NCI-H526 (cell line): ENCODE measurements at regions not wholly inside any gene's neighbourhood (a gene's known extent, or its start where the extent isn't known, plus 50 kb on each side); places are given as distances from the start of the nearest gene placed in this dataset.
"Not testable (repeated sequence)": the region's sequence is repeated elsewhere in the genome, so short reads cannot be mapped to it uniquely, and the experiment has no call there.

Experiments used
- DNase-seq, 2 experiments: peaks; one replicate each; lab custom pipeline; 2025; lab: John Stamatoyannopoulos, UW

DNA sequence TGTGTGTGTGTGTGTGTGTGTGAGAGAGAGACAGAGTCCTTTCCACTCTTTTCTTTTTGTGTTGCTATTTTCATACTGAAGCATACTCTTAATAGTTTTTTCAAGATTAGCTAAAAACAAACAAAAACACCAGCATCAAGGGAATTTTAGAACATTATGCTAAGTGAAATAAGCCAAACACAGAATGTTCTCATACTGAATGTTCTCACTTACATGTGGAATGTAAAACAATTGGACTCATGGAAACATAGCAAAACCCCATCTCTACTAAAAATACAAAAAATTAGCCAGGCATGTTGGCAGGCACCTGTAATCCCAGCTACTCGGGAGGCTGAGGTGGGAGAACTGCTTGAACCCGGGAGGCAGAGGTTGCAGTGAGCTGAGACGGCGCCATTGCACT, 193.4 kb downstream of the XPNPEP1 start:
- not testable (repeated sequence) for DNase-seq

DNA sequence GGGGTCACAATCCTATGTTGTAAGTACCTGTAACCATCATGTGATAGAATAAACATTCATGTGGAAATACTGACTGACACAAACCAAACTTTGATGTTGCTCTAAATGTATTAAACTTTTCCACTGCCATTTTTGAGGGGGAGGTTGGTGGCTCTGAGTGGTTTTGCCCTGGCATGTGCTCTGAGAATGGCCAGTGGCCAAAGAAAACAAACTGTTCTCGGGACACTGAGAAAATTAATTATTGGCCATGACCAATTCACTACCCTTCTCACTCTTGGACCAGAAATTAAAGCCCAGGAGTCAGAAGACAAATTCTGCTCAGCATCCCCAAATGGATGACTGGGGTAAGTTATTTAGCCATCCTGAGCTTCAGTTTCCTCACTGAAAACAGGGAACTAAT, 195.9 kb downstream of the XPNPEP1 start:
- no peak for DNase-seq

DNA sequence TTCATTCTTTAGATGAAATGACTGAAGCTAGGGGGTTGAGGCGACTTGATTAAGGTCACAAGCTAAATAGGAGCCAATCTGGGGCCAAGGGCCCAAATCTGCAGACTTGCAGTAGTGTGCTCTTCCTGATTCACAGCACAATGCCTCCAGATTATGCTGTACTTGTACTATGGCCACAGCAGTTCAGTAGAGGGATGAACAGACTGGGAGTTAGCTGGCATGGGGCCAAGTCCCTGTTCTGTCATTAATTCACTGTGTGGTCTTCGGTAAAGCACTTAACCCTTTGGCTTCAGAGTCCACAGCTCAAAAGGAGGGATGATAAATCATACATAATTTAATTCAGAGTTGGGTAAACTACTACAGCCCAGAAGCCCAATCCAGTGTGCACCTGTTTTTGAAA, 196.8 kb downstream of the XPNPEP1 start:
- DNase-seq, result no peak

DNA sequence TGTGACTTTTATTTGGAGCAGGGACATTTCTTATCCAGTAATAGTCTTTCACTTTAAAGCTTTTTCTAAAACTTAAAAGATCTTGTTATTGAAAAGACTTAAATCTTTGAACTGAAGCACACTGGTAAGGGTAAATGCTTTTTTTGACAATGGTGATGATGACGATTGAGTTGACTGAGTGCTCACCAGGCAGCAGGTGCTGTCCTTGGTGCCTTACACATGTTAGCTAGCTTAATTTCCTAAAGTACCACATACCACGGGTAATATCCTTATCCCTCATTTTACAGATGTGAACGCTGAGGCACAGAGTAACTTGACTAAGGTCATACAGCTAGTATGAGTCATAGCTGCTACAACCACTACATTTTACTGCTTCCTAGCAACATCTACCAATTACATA, 200.0 kb downstream of the XPNPEP1 start:
- DNase-seq, result no peak

DNA sequence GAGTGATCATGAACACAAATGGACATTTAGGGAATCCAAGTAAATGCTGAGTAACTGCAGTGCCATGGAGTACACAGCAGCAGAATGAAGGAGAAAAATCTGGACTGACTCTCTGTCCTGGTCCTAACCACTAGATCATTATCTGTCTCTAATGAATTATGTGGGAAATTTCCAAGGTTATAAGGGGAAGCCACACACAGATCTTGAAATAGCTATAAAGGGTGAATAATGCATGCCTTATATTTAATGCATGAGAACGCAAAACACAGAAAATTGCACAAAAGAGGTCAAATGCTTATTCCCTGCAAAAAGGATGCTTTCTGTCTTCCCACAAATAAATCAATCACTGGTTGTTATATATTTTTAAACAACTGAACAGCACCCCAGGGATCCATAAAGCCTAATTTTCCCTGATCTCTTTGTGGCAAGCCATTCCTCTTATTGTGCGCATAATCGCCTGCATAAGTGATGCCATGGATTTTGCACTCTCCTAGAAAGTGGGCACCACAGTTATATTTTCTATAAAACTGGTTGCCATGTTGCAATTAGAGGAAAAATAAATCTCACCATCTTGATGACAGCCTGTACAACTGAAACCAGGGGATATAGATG, 201.8 kb downstream of the XPNPEP1 start:
- no peak for DNase-seq

DNA sequence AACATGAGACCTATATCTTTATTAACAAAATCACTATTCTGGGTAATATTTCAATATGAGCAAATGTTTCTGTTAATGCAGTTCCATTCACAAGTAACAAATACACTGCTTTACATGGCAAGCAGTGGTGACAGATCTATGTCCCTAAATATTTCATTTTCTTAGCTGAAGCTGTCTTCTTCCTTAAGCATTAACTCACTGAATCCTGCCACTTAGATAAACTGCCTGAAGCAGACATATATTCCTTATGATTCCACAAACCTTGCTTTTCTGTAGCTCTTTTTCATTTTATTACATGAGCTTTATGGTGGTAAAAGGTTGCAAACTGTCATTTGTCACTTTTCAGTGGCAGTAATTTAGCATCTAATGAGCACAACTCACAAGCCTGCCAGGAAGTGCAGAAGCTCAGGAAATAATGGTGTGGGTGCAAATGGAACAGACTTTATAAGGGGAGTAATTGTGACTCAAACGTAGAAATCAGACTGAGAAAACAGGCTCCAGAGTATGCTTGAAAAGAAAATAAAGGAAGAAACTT, 217.2 kb downstream of the XPNPEP1 start:
- DNase-seq, result no peak

DNA sequence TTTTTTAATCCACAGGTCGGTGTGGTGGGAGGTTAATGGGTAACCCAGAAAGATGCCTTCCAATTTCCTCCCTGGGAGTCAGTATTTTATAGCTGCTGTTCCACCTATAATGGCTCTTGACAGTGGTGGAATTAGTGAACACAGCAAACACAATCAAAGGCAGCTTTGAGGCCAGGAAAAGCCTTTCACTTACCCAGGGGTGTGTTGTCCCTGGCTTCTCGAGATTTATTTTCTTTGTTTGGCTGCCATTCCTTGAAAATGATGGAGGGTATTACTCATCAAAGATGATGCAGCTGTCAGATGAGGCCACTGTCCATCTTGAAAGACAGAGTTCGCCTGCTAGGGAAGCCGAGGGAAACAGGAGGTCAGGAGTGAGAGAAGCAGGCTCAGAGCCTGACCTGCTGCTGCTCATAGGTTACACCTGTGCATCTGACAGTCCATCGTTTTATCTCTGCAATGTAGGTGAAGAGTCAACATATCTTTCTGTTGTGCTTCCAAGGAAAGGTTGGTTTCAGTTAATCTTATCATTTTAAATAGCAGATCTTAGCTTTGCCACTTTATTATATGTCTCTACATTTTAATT, 221.6 kb downstream of the XPNPEP1 start:
- no peak for DNase-seq

DNA sequence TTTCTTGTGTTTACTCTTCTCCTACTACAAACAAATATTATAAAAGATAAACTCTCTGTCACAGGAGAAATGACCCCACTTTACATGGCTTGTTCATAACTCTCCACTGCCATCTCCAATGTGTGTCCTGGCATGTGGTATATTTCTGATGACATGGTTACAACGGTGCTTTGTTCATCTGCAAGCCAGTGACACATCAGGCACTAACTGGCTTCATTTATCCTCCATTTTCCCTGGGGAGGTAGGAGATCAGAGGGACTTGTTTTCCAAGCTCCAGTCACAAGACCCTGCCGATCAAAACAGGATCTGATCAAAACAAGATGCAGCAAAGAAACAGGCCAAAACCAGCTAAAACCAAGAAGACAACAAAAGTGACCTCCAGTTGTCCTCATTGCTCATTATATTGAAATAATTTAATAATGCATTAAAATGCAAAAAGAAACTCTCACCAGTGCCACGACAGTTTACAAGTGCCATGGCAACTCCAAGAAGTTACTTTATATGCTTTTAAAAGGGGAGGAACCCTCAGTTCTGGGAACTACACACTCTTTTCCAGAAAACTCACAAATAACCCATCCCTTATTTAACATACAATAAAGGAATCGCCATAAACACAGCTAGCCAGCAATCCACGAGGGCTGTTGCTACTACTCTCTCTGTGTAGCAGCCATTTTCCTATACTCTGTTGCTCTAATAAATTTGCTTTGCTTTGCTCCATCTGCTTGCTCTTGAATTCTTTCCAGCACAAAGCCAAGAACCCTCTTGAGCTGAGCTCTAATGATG, 224.2 kb downstream of the XPNPEP1 start:
- no peak for DNase-seq

DNA sequence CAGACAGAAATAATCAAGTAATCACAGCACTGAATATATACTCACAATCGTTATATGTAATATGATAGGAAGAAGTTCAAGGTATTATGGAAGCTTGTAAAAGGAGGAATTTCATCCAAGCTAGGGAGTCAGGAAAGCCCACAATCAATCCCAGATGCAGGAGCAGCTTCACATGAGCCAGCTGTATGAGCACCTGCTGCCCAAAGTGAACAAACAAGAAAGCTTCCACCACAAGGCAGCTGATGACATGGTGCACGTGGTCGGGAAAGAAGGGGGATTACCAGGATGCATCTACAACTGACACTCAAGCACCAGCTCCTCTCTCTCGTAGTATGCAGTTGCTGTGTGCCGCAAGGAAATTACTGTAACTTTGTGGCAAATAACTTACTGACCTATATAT, 225.2 kb downstream of the XPNPEP1 start:
- no peak for DNase-seq

DNA sequence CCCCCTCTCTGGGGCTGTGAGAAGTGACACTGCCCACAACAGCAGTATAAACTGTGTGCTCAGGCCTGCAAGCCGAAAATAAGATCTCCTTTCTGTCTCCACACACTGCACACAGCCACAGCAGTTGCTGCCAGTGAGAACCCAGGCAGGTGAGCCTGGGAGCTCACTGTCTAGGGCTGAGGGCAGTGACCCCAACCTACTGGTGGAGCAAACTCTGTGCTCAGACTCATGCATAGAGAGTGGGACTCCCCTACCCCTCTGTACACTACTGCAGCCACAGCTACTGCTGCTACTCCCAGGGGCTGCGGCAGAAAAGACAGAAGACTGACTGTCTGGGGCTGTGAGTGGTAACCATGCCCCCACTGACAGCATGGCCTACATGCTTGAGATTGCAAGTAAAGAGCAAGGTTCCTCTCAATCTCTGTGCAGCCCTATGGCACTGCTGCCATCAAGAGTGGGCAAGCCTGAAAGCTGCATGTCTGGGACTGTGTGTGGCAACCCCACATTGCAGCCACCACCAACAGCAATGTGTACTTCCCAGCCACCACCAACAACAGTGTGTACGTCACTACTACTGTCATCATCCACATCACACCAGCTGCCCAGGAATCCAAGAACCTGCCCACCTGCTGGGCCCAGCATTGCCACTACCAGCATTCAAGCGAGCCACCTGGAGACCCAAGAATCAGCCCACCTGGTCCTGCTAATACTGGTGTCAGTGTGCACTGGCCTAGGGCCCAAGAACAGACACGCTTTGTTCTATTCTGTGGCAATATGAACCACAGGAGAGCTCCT, 226.1 kb downstream of the XPNPEP1 start:
- no peak for DNase-seq

DNA sequence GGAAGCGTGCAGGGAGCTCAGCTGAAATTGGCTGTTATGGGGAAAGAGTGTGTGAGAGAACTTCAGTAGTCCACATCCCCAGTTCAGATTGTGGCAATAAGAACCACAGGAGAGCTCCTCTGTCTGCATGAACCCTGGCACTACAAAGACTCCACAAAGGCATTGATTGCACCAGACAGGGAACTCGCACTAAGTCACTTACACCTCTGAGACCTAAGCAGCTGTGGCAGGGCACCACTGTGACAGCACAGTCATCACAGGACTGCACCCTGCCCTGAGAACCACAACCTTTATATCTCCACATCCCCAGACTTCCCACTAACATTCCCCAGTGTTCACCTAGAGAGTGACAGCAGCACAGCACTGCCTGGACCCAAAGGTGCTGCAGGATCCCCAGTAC, 226.8 kb downstream of the XPNPEP1 start:
- DNase-seq, result no peak

DNA sequence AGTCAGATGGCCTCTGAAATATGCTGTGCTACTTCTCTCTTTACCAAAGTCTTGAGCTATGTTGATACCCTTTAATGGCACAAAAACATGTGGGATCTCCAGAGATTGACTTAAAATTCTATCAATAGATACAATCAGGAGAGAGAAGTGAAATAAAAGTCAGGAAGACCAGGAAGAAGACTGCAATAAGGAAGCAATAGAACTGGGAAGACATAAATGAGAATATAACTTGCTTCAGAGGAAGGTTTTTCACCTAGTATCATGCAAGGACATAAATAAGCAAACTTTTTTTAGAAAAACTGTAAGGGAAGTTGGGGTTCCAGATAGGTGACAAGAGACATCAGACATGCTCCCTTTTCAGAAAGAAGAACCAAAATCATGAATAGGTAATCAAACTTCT, 227.3 kb downstream of the XPNPEP1 start:
- no peak for DNase-seq

DNA sequence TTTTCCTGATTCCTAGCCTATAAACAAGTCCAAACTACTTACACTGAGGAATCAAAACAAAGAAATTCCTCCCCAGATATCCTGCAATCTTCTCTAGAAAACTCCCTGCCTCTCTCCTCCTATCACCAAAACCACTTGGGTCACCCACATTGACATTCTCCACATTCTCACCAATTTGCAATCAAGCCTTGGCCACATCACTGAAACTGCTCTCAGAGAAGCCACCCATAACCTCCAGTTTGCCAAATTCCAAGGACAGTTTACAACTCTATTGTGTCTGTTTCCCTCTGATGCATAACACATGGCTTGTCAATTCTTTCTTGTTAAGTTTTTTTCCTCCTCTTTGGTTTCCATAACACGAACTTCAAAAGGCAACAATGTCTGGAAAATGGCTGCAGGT, 233.5 kb downstream of the XPNPEP1 start:
- no peak for DNase-seq

DNA sequence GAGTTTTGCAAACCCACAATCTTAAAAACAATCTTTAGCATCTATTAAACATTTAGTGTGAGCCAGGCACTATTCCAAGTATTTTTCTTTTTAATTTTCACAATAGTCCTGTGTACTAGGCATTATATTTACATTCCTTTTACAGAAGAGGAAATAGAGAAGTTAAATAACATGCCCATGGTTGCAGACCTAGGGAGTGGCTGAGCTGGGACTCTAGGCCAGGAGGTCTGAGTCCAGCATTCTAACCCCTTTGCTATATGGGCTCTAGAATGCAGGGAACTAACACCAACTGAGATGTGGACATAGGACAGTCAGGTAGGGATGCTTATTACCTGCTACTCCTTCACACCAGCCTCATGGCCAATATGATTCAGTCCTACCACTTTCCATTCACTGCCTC, 243.8 kb downstream of the XPNPEP1 start:
- DNase-seq, result no peak

DNA sequence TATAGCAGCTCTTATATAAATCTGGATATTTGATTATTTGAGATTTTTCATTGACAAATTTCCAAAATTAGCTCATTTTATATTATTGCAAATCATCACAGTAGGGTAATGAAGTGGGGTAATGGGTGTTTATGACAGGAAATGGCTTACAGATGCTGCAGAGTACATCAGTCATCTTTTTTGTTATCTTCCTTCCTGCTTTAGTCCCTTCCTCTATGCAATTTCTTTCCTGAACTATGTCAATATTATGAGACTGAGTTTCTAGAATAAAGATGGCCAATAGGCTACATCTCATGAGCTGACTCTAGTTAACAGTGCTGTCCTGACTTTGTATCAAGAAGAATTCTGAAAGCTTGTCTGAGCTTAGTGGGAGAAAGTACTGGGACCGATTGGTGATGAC, 244.5 kb downstream of the XPNPEP1 start:
- no peak for DNase-seq

DNA sequence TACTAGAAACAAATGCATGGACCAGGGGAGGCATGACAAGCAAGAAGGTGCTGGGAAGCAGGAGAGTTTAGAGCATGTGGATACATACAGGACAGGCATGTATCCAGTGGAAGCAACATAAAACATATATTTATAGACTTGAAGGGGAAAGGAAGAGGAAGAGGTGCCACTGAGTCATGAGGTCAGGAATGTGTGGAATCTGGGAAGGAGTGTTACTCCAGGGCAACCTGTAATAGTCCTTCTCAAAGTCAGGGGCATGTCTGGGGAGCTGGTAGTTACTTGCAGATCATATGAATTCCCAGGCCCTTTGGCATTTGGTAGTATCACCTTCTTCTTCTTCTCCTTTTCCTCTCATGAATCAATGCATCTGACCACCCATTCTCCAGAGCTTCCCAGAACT, 246.6 kb downstream of the XPNPEP1 start:
- no peak for DNase-seq

DNA sequence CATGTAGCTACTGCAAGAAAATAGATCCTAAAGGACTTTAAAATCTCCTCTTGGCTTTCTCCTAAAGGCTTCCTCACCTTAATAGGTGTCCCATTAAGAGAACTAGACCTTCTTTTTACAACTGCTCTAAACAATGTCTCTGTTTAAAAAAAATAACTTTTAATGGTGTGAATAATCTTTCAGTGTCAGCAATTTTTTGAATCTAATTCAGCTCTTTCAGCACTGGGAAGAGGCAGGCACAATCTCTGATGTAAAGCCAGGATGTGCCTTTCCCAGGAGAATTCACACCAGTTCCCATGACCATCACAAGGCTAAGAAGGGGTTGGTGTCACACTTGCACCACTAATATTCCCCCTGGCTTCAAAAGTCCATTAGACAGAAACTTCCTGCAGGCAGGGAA, 254.6 kb downstream of the XPNPEP1 start:
- no peak for DNase-seq

DNA sequence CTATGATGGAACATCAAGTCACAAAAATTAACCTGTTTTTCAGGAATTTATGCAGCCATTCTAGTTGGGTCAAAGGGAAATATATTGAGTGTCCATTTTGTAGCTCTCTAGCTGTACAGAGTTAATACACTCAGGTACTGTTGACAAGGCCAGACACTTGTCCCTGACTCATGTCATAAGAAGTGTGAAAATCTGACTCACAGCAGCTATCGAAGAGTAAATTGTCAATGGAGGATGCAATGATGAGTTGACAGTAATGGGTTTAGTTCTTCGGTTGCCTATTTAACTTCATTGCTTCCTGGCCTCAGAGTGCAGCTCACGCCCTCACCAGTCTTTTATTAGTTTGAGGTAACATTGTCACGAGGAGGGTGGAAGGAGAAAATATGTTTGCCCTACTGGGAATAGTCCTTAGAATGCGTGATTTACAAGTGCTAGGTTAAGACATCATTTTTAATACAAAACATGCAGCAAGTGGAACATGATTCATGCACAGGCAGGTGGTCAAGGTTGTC, 255.1 kb downstream of the XPNPEP1 start:
- no peak for DNase-seq

DNA sequence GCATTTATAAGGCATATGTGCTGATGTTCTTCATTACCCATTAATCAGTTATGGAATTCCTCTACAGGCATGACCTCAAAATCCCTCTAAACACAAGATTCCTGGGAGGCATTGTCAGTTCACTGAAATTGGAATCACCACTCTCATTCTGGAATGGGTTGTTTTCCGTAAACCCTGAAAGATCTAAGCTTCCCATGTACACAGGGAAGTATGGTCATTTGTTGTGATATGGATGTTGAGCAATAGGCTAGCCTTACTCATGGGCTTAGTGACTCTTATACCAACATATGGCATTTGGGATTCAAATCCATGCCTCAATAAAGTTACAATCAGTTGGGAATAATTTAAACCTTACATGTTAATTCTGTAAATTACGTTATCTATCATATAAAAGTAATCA, 258.0 kb downstream of the XPNPEP1 start:
- no peak for DNase-seq

DNA sequence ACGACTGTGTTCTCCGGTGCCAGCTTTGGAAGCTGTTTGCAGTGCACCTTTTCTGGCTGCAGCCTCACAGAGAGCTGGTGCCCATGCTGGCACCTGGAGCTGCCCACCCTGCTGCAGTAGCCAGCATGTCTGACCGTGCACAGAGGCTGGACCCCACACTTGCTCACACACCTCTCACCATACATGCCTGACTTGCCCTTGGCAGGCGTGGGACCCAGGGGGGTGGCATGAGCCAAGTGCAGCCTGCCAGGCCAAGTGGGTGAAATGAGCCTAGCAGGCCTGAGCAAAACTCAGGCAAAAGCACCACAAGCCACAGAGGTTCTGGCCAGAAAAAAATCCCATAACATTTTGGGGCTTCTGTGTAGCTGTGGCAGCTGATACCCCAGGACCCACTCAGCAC, 258.8 kb downstream of the XPNPEP1 start:
- no peak for DNase-seq

DNA sequence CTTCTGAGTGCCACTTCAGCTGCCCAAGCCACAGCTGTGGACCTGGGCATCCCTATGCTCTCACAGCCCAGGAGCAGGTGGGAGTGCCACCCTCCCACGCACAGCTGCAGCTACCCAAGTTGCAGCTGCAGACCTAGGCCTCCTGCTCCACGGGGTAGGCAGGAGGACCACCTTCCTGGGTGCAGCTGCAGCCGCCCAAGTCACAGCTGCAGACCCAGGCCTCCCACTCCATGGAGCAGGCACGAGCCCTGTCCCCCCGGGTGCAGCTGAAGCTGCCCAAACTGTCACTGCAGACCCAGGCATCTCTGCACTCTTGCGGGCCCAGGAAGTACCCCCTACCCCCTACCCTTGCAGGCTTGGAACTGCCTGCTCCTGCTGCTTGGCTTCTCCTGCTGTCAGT, 260.2 kb downstream of the XPNPEP1 start:
- no peak for DNase-seq

DNA sequence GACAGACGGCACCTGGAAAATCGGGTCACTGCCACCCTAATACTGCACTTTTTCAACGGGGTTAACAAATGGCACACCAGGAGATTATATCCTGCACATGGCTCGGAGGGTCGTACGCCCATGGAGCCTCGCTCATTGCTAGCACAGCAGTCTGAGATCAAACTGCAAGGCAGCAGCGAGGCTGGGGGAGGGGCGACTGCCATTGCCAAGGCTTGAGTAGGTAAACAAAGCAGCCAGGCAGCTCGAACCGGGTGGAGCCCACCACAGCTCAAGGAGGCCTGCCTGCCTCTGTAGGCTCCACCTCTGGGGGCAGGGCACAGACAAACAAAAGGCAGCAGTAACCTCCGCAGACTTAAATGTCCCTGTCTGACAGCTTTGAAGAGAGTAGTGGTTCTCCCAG, 270.7 kb downstream of the XPNPEP1 start:
- not testable (repeated sequence) for DNase-seq
